Peyer's patch (tissue), 4 donors: ENCODE measurements at regions not wholly inside any gene's neighbourhood (a gene's known extent, or its start where the extent isn't known, plus 50 kb on each side); places are given as distances from the start of the nearest gene placed in this dataset.

Experiments used
- DNase-seq, 3 donors: peaks; one replicate each; pipeline ENCODE4 v3.0.0-alpha.2; 2017 to 2019
- H3K27ac ChIP-seq, 4 donors: fragments of 200-600 bp; sonication (generic); one replicate each; pipeline ENCODE4 v1.5.1; 2016 to 2019
- H3K27me3 ChIP-seq, 2 donors: fragments of 200-600 bp; sonication (generic); one replicate each; pipeline ENCODE4 v1.5.1; 2019
- H3K36me3 ChIP-seq, 3 donors: fragments of 200-600 bp; sonication (generic); one replicate each; pipeline ENCODE4 v1.5.1; 2016 to 2019
- H3K4me1 ChIP-seq, 4 donors: fragments of 200-600 bp; sonication (generic); one replicate each; pipeline ENCODE4 v1.5.1; 2016 to 2019
- H3K4me3 ChIP-seq, 4 donors: fragments of 200-600 bp; sonication (generic); 1 replicate in 3 of 4; 2 replicates in 1 of 4; pipeline ENCODE4 v1.5.1; 2016 to 2019; ENCODE audit warnings: mild to moderate bottlenecking in 1 of 4
- H3K9me3 ChIP-seq, 4 donors: fragments of 200-600 bp; sonication (generic); one replicate each; pipeline ENCODE4 v1.5.1; 2016 to 2019; ENCODE audit warnings: mild to moderate bottlenecking in 1 of 4
- POLR2A ChIP-seq, 2 donors: fragments of 450-650 bp; IDR thresholded peaks; one replicate each; pipeline ENCODE4 v1.5.1; 2017; ENCODE audit warnings: antibody characterized with exemption in 2 of 2, mild to moderate bottlenecking in 2 of 2, moderate library complexity in 2 of 2
- TF ChIP-seq, protein P1 (sequence below), 6 experiments: fragments of 450-650 bp in 4 of 6; fragments of 200-600 bp in 2 of 6; sonication (generic) in 1 of 6; IDR thresholded peaks; one replicate each; pipeline ENCODE4 v1.5.1; 2017 to 2019; ENCODE audit warnings: antibody characterized with exemption in 6 of 6, mild to moderate bottlenecking in 3 of 6, moderate library complexity in 1 of 6

- Histone ChIP-seq H3K4me3 (no peak overlapping the region), H3K9me3 (no peaks in the 10 kb centered on the region), H3K36me3 (no peaks in the 10 kb centered on the region), H3K27me3 (no peaks in the 10 kb centered on the region), H3K4me1 (no peaks in the 10 kb centered on the region), H3K27ac (no peak overlapping the region)
- DNase-seq = no peak
- TF ChIP-seq POLR2A (IDR thresholded peaks at IDR 0.05) = no peak
- TF ChIP-seq, protein P1, sequence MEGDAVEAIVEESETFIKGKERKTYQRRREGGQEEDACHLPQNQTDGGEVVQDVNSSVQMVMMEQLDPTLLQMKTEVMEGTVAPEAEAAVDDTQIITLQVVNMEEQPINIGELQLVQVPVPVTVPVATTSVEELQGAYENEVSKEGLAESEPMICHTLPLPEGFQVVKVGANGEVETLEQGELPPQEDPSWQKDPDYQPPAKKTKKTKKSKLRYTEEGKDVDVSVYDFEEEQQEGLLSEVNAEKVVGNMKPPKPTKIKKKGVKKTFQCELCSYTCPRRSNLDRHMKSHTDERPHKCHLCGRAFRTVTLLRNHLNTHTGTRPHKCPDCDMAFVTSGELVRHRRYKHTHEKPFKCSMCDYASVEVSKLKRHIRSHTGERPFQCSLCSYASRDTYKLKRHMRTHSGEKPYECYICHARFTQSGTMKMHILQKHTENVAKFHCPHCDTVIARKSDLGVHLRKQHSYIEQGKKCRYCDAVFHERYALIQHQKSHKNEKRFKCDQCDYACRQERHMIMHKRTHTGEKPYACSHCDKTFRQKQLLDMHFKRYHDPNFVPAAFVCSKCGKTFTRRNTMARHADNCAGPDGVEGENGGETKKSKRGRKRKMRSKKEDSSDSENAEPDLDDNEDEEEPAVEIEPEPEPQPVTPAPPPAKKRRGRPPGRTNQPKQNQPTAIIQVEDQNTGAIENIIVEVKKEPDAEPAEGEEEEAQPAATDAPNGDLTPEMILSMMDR (IDR thresholded peaks at IDR 0.05) = no peak
Observed at GRCh38 chr14:97248973-97249372, 451.8 kb downstream of the VRK1 start.

- Histone ChIP-seq H3K27me3 (no peaks in the 10 kb centered on the region), H3K4me3 (no peak overlapping the region), H3K27ac (no peak overlapping the region), H3K4me1 (no peaks in the 10 kb centered on the region), H3K9me3 (no peaks in the 10 kb centered on the region), H3K36me3 (no peaks in the 10 kb centered on the region)
- DNase-seq = no peak
- TF ChIP-seq, protein P1 (IDR thresholded peaks at IDR 0.05) = no peak
- no peak for TF ChIP-seq POLR2A (IDR thresholded peaks at IDR 0.05)
Observed at GRCh38 chr14:97250931-97251330, 453.7 kb downstream of the VRK1 start.

DNA sequence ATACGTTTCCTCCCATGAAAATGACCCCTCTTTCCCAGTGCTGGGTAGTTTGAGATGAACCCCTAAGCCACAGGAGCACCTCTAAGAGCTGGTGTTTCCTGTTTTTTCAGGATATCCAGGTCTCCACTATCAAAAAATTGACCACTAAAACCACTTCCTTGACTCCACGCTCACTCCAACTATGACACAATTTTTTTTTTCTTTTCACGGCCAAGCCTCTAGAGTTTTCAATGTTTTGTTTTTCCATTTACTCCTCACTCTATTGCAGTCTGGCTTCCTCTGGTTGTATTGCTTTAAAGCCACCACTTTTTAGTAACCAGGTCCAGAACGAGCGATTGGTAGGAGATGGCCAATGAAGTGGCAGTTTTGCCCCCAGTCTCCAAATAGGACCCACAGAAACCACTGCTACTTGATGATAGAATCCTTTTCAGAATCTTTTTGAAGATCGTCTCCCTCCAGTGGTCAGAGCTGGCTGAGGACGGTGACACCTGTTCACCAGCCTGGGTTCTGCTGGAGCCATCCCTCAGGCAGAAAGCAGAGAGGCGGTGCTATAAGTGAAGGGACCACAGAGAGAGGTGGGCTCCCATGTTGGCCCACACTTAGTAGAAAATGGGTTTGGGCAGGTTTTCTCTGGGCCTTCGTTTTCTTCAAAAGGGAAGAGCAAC lies 454.4 kb downstream of the VRK1 start:
- Histone ChIP-seq H3K9me3 (no peaks in the 10 kb centered on the region), H3K36me3 (no peaks in the 10 kb centered on the region), H3K4me3 (no peak overlapping the region), H3K27ac (no peak overlapping the region), H3K27me3 (no peaks in the 10 kb centered on the region), H3K4me1 (no peaks in the 10 kb centered on the region)
- no peak for TF ChIP-seq POLR2A (IDR thresholded peaks at IDR 0.05)
- TF ChIP-seq, protein P1 (IDR thresholded peaks at IDR 0.05) = no peak
- no peak for DNase-seq

DNA sequence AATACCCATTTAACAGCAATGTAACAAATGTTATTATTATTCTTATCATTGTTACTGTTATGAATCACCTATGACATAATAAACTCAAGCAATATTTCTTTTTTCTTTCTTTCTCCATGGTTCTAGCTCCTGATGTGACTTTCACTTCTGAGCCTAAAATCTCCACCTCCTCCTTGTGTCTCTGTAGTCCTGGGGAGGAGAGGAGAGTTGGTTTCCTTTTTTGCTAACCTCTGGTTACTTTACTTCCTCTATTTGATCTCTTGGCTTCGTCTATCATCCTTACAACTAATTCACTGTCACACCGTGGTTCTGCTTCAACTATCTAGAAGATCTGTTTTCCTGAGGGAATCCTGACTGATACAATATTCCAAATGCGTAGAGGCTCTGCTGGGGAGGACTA lies 456.6 kb downstream of the VRK1 start:
- Histone ChIP-seq H3K4me3 (no peak overlapping the region), H3K27me3 (no peaks in the 10 kb centered on the region), H3K36me3 (no peaks in the 10 kb centered on the region), H3K27ac (no peak overlapping the region), H3K9me3 (no peaks in the 10 kb centered on the region), H3K4me1 (no peaks in the 10 kb centered on the region)
- no peak for DNase-seq
- TF ChIP-seq, protein P1 (IDR thresholded peaks at IDR 0.05) = no peak
- no peak for TF ChIP-seq POLR2A (IDR thresholded peaks at IDR 0.05)

DNA sequence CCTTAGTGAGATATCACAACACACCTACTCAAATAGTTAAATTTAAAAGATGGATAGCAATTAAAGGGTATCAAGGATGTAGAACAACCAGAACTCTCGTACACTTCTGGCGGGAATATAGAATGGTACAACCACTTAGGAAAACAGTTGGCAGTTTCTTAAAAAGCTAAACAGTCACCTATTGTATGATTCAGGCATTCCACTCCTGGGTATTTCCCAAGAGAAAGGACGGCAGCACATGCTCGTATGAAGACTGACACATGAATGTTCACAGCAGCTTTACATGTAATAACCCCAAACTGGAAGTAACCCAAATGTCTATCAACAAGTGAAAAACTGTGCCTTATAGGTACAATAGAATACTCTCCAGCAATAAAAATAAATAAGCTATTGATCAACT lies 465.2 kb downstream of the VRK1 start:
- no peaks in the 10 kb centered on the region for H3K9me3 ChIP-seq
- no peaks in the 10 kb centered on the region for H3K4me1 ChIP-seq
- DNase-seq = no peak
- H3K27ac ChIP-seq = no peak overlapping the region
- no peaks in the 10 kb centered on the region for H3K36me3 ChIP-seq
- H3K4me3 ChIP-seq = no peak overlapping the region
- TF ChIP-seq, protein P1 (IDR thresholded peaks at IDR 0.05) = no peak
- TF ChIP-seq POLR2A (IDR thresholded peaks at IDR 0.05) = no peak
- H3K27me3 ChIP-seq = no peaks in the 10 kb centered on the region
